IPS-15b (cell line): ENCODE measurements at regions not wholly inside any gene's neighbourhood (a gene's known extent, or its start where the extent isn't known, plus 50 kb on each side); places are given as distances from the start of the nearest gene placed in this dataset.
"Not testable (repeated sequence)": the region's sequence is repeated elsewhere in the genome, so short reads cannot be mapped to it uniquely, and the experiment has no call there.

Source experiments
- H3K27me3 ChIP-seq: one replicate; pipeline ENCODE4 v1.6.1; 2013; ENCODE audit warnings: low read length; ENCODE audit not compliant: control insufficient read depth, insufficient read depth
- H3K36me3 ChIP-seq: one replicate; pipeline ENCODE4 v1.6.1; 2013; ENCODE audit warnings: low read length; ENCODE audit not compliant: control insufficient read depth, insufficient read depth
- H3K4me1 ChIP-seq: one replicate; pipeline ENCODE4 v1.6.1; 2013; ENCODE audit warnings: mild to moderate bottlenecking, low read length; ENCODE audit not compliant: control insufficient read depth, insufficient read depth
- H3K4me3 ChIP-seq: one replicate; pipeline ENCODE4 v1.5.1; 2013; ENCODE audit warnings: low read depth, low read length
- H3K9ac ChIP-seq: one replicate; pipeline ENCODE4 v1.6.1; 2013; ENCODE audit warnings: low read depth, mild to moderate bottlenecking, low read length
- H3K9me3 ChIP-seq: one replicate; pipeline ENCODE4 v1.6.1; 2013; ENCODE audit warnings: mild to moderate bottlenecking, low read length; ENCODE audit not compliant: control insufficient read depth, insufficient read depth

- not testable (repeated sequence) for H3K4me3 ChIP-seq, H3K27me3 ChIP-seq, H3K9me3 ChIP-seq, H3K4me1 ChIP-seq, H3K9ac ChIP-seq, H3K36me3 ChIP-seq
Measured at GRCh38 chr3:198137038-198137835, 177.2 kb downstream of the LMLN start.

GRCh38 chr3:198138205-198138604 lies 178.2 kb downstream of the LMLN start:
- H3K27me3 ChIP-seq, H3K9me3 ChIP-seq, H3K4me1 ChIP-seq, H3K36me3 ChIP-seq, H3K9ac ChIP-seq, H3K4me3 ChIP-seq: not testable (repeated sequence)

DNA sequence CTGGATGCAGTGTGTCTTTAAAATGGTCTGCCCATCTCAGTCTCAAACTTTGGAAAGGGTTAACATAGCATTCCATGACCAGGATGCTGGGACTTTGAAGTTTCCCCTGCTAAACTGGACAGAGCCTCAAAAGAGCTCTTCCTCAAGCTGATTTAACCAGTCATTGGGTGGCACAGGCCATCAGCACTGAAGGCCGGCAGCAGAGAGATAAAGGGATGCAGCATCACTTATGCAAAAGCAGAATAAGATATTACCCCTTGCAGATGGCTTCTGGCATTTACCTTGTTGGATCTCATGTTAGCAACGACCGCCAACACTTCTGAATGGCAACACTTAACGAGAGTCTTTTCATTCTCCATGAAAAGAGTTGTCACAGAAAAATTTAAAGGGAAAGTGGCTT lies 179.0 kb downstream of the LMLN start:
- not testable (repeated sequence) for H3K36me3 ChIP-seq, H3K4me3 ChIP-seq, H3K9me3 ChIP-seq, H3K4me1 ChIP-seq, H3K27me3 ChIP-seq, H3K9ac ChIP-seq

- not testable (repeated sequence) for H3K4me1 ChIP-seq, H3K36me3 ChIP-seq, H3K27me3 ChIP-seq, H3K9me3 ChIP-seq, H3K9ac ChIP-seq, H3K4me3 ChIP-seq
Measured at GRCh38 chr3:198139513-198140167, 179.6 kb downstream of the LMLN start.

GRCh38 chr3:198143300-198144137 lies 183.5 kb downstream of the LMLN start:
- not testable (repeated sequence) for H3K27me3 ChIP-seq

DNA sequence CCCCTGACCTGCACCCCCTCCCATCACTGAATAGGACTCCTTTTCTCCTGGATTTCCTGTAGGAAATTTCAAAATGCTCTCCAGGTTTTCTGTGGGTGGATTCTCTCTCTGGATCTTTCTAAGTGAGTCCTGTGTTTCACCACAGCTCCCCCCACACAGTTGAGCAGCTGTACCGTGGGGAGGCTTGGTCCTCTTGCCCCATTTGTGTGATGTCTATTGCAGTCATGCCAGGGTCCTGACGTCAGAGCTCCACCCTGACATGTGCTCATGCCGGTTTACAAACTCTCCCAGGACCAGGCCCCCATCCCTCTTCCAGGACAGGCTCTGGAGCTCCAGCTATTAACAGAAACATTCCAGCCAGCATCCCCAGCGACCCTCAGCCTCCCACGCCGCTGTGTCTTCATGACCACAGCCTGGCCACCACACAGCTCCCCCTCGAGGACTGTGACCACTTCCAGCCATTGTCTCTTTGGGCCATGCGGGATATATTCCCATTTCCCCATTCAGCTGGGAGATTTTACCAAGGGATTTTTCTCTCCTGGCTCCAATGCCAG lies 185.3 kb downstream of the LMLN start:
- H3K4me1 ChIP-seq, H3K36me3 ChIP-seq, H3K9me3 ChIP-seq, H3K27me3 ChIP-seq, H3K4me3 ChIP-seq, H3K9ac ChIP-seq: not testable (repeated sequence)

More at GRCh38 chr3:198143300-198144137, 183.5 kb downstream of the LMLN start:
- H3K36me3 ChIP-seq, H3K9me3 ChIP-seq, H3K9ac ChIP-seq, H3K4me1 ChIP-seq, H3K4me3 ChIP-seq: not testable (repeated sequence)

DNA sequence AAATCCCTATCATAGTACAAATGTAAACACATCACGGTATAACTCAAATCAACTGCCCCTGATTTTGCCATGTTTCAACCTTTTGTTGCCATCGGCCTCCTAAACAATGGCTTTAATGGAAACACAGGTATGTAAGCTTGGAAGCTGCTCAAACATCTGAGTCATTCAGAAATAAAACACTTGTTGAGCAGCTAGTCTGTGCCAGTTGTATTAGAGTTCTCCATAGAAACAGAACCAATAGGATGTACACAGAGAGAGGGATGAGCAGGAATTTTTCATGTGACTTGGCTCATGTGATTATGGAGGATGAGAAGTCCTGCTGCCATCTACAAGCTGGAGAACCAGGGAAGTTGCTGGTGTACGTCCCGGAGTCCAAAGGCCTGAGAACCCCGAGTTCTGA lies 186.1 kb downstream of the LMLN start:
- H3K4me1 ChIP-seq, H3K9me3 ChIP-seq, H3K27me3 ChIP-seq, H3K36me3 ChIP-seq, H3K4me3 ChIP-seq, H3K9ac ChIP-seq: not testable (repeated sequence)

- not testable (repeated sequence) for H3K4me3 ChIP-seq, H3K4me1 ChIP-seq, H3K9ac ChIP-seq, H3K36me3 ChIP-seq, H3K9me3 ChIP-seq, H3K27me3 ChIP-seq
Measured at GRCh38 chr3:198146559-198147164, 186.6 kb downstream of the LMLN start.

DNA sequence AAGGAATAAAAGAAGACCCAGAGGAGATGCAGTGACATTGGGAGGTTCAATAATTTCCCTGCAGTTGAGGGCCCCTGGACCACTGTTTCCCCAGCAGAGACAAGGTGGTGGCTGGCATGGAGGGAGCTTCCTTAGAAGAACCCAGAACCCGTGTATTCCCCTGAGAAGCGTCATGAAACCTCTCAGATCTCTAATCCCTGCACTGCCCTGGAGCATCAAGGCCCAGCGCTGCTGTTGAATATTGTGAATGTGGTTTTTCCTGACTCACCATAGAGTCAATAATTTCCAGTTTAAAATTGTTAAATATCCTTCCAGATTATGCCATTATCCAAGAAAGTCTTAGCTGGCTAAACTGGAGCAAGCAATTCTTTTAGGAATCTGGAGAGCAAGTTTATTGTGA lies 187.2 kb downstream of the LMLN start:
- not testable (repeated sequence) for H3K36me3 ChIP-seq, H3K27me3 ChIP-seq, H3K4me3 ChIP-seq, H3K9me3 ChIP-seq, H3K4me1 ChIP-seq, H3K9ac ChIP-seq

DNA sequence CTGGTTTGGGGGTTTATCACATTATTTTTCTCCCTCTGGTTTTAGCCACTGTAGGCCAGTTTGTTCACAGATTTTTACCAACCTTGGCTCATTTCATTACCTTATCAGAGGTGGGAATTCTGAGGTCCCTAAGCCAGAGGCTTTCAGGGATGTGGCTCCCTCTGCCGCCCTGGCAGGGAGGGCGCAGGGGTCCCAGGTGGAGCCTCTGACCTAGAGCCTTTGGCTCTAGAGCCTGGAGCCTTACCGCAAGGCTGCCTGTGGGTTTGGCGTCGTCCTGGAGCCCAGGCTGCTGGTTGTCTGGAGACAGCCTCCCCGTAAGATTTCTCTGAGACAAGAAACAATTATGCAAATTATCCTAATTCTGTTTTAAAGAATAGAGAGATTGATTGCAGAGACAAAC lies 188.0 kb downstream of the LMLN start:
- not testable (repeated sequence) for H3K27me3 ChIP-seq, H3K9ac ChIP-seq, H3K4me1 ChIP-seq, H3K4me3 ChIP-seq, H3K36me3 ChIP-seq, H3K9me3 ChIP-seq

DNA sequence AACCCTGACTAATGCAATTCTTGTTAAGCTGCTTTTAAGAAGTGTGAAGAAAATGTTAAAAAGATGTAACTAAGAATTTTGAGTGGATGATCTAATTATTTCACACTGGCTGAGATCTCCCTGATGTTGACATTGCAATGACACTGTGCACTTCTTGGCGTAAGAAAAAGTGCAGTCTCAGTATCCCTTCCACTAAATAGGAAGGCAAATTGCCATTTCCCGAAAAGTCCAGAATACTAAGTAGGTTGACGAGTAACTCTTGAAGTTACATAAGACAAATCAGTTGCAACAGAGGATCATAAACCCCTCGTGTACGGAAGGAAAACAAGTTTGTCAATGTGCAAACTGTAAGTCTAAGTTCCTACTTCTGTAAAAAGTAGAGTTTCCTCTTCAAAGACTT lies 189.9 kb downstream of the LMLN start:
- H3K4me3 ChIP-seq = not testable (repeated sequence)

More for the DNA sequence above, 189.9 kb downstream of the LMLN start:
- H3K9me3 ChIP-seq, H3K4me1 ChIP-seq, H3K27me3 ChIP-seq, H3K9ac ChIP-seq, H3K36me3 ChIP-seq: not testable (repeated sequence)
